ENCODE measurements at regions not wholly inside any gene's neighbourhood (a gene's known extent, or its start where the extent isn't known, plus 50 kb on each side); places are given as distances from the start of the nearest gene placed in this dataset.

DNA sequence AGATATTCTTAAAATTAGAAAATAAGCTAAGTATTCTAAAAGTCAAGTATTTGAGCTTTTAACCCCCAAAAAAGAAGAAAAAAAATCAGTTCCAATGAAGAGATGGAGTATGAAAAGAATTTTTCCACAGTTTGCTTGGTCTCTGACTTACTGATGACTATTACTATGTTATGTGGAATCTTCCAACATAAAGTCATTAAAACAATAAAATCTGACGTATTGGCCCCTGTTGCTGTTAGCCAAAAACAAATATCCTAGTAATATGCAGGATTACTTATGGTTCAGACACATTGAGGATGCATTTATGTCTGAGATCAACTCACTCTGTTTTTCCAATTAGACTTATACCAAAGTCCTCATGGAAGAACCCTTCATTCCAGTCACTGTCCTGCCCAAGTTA lies 517.2 kb upstream of the ADGRL3 start:
- intact Hi-C loops (cut with micrococcal nuclease; ENCODE audit: unreplicated experiment) (no loop called here), in situ Hi-C loops (cut with HindIII; ENCODE audit: extremely low pct_ligation_motif_present, low pct_unique_long_range_greater_than_20kb) (no loop called here)
- no peaks in the 10 kb centered on the region for H3K27me3 ChIP-seq (ENCODE audit: control insufficient read depth in 1 of 2, insufficient read depth in 2 of 2, low read length in 2 of 2)
- no peak overlapping the region for H3K4me2 ChIP-seq (ENCODE audit: low read depth, low read length)
- ChIA-PET CTCF (ENCODE audit: low intra/inter-chr PET ratio, low total read pairs) (no interaction called here), POLR2A (no interaction called here)
- H3K9ac ChIP-seq (ENCODE audit: insufficient read depth, low read depth, low read length): no peak overlapping the region
- H3K4me3 ChIP-seq (replicated peaks in 1 of 3; ENCODE audit: insufficient read depth in 1 of 3, low read depth in 2 of 3, low read length in 3 of 3): no peak overlapping the region
- H4K20me1 ChIP-seq (ENCODE audit: insufficient read depth, low read length): no peaks in the 10 kb centered on the region
- H3K27ac ChIP-seq (ENCODE audit: extremely low read length, insufficient read depth, low read length): no peak overlapping the region
- no peaks in the 10 kb centered on the region for H3K79me2 ChIP-seq (ENCODE audit: insufficient read depth, low read length)
- no TSS peak for BruUV-seq (replicated peaks)
- TF ChIP-seq ZNF17 (CRISPR knock-in tag; IDR thresholded peaks at IDR 0.05) (no peak), KDM3A (CRISPR knock-in tag; IDR thresholded peaks at IDR 0.05; ENCODE audit: low read depth) (no peak), RNF2 (conservative IDR thresholded peaks at IDR 0.05; ENCODE audit: low read depth) (no peak), ZBTB7A (CRISPR knock-in tag; IDR thresholded peaks at IDR 0.05) (no peak), TRIM22 (IDR thresholded peaks at IDR 0.05) (no peak), ZNF256 (CRISPR knock-in tag; conservative IDR thresholded peaks at IDR 0.05) (no peak), MZF1 (CRISPR knock-in tag; IDR thresholded peaks at IDR 0.05; ENCODE audit: borderline replicate concordance) (no peak), PRMT3 (CRISPR knock-in tag; IDR thresholded peaks at IDR 0.05; ENCODE audit: borderline replicate concordance, low read depth) (no peak)
- FAIRE-seq: no peak
- no peaks in the 10 kb centered on the region for H3K9me3 ChIP-seq (ENCODE audit: low read length)
- no peak for ATAC-seq
- DNase-seq (ENCODE audit: low spot score): no peak
- H3K36me3 ChIP-seq (replicated peaks in 1 of 2; ENCODE audit: control insufficient read depth in 1 of 2, insufficient read depth in 2 of 2, low read length in 2 of 2): no peaks in the 10 kb centered on the region
- no peak overlapping the region for H2AFZ ChIP-seq (ENCODE audit: low read length)
- H3K4me1 ChIP-seq (ENCODE audit: insufficient read depth, low read length): no peaks in the 10 kb centered on the region
- 6% methylated on average over 1 of the region's 1 CpG for WGBS (ENCODE audit: low lambda C conversion rate)

DNA sequence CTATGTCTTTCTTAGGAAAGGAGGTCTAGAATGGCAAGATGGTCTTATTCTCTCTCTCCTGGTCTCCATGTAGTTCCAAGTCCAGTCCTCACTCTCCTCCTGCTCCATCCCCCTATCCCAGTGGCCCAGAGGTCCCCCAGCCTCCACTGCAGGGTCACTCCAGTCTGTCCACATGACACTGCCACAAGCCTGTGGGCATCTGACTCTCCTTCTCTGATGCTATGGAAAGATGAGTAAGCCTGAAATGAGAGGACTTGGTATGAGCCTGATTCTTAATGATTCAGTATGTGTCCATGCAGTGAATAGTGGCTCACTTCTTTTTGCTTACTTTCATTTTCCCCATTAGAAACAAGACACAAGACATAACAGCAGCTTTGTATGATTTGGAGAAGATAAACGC lies 516.8 kb upstream of the ADGRL3 start:
- Histone ChIP-seq H2AFZ (ENCODE audit: low read length) (no peak overlapping the region), H3K9ac (ENCODE audit: insufficient read depth, low read depth, low read length) (no peak overlapping the region), H3K79me2 (ENCODE audit: insufficient read depth, low read length) (no peaks in the 10 kb centered on the region), H3K27me3 (ENCODE audit: control insufficient read depth in 1 of 2, insufficient read depth in 2 of 2, low read length in 2 of 2) (no peaks in the 10 kb centered on the region), H3K27ac (ENCODE audit: extremely low read length, insufficient read depth, low read length) (no peak overlapping the region), H3K4me1 (ENCODE audit: insufficient read depth, low read length) (no peaks in the 10 kb centered on the region), H3K4me2 (ENCODE audit: low read depth, low read length) (no peak overlapping the region), H3K4me3 (replicated peaks in 1 of 3; ENCODE audit: insufficient read depth in 1 of 3, low read depth in 2 of 3, low read length in 3 of 3) (no peak overlapping the region), H3K36me3 (replicated peaks in 1 of 2; ENCODE audit: control insufficient read depth in 1 of 2, insufficient read depth in 2 of 2, low read length in 2 of 2) (no peaks in the 10 kb centered on the region), H4K20me1 (ENCODE audit: insufficient read depth, low read length) (no peaks in the 10 kb centered on the region), H3K9me3 (ENCODE audit: low read length) (no peaks in the 10 kb centered on the region)
- in situ Hi-C loops (cut with HindIII; ENCODE audit: extremely low pct_ligation_motif_present, low pct_unique_long_range_greater_than_20kb): no loop called here
- 3% methylated on average over 1 of the region's 1 CpG for WGBS (ENCODE audit: low lambda C conversion rate)
- TF ChIP-seq ZNF441 (CRISPR knock-in tag; IDR thresholded peaks at IDR 0.05; ENCODE audit: borderline replicate concordance) (no peak), SKI (IDR thresholded peaks at IDR 0.05; ENCODE audit: partially characterized antibody) (no peak), ELF4 (CRISPR knock-in tag; IDR thresholded peaks at IDR 0.05; ENCODE audit: borderline replicate concordance) (no peak), ZNF678 (CRISPR knock-in tag; IDR thresholded peaks at IDR 0.05) (no peak)
- TF ChIP-seq, protein P1, sequence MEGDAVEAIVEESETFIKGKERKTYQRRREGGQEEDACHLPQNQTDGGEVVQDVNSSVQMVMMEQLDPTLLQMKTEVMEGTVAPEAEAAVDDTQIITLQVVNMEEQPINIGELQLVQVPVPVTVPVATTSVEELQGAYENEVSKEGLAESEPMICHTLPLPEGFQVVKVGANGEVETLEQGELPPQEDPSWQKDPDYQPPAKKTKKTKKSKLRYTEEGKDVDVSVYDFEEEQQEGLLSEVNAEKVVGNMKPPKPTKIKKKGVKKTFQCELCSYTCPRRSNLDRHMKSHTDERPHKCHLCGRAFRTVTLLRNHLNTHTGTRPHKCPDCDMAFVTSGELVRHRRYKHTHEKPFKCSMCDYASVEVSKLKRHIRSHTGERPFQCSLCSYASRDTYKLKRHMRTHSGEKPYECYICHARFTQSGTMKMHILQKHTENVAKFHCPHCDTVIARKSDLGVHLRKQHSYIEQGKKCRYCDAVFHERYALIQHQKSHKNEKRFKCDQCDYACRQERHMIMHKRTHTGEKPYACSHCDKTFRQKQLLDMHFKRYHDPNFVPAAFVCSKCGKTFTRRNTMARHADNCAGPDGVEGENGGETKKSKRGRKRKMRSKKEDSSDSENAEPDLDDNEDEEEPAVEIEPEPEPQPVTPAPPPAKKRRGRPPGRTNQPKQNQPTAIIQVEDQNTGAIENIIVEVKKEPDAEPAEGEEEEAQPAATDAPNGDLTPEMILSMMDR (CRISPR knock-in tag; IDR thresholded peaks at IDR 0.05): no peak
- TF ChIP-seq, protein P2, sequence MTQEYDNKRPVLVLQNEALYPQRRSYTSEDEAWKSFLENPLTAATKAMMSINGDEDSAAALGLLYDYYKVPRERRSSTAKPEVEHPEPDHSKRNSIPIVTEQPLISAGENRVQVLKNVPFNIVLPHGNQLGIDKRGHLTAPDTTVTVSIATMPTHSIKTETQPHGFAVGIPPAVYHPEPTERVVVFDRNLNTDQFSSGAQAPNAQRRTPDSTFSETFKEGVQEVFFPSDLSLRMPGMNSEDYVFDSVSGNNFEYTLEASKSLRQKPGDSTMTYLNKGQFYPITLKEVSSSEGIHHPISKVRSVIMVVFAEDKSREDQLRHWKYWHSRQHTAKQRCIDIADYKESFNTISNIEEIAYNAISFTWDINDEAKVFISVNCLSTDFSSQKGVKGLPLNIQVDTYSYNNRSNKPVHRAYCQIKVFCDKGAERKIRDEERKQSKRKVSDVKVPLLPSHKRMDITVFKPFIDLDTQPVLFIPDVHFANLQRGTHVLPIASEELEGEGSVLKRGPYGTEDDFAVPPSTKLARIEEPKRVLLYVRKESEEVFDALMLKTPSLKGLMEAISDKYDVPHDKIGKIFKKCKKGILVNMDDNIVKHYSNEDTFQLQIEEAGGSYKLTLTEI (CRISPR knock-in tag; conservative IDR thresholded peaks at IDR 0.05): no peak
- intact Hi-C loops (cut with micrococcal nuclease; ENCODE audit: unreplicated experiment): no loop called here
- no TSS peak for BruUV-seq (replicated peaks)
- ATAC-seq: no peak
- ChIA-PET CTCF (ENCODE audit: low intra/inter-chr PET ratio, low total read pairs) (no interaction called here), POLR2A (no interaction called here)
- FAIRE-seq: no peak
- DNase-seq (ENCODE audit: low spot score): no peak
